T-cell (primary cell): ENCODE measurements at regions not wholly inside any gene's neighbourhood (a gene's known extent, or its start where the extent isn't known, plus 50 kb on each side); places are given as distances from the start of the nearest gene placed in this dataset.

Experiments
- ATAC-seq, 4 experiments: fragments of 200-7000 bp in 3 of 4; fragments of 150-1000 bp in 1 of 4; cut with Tn5 transposase; replicated peaks in 1 of 4; 1 replicate in 3 of 4; 2 replicates in 1 of 4; pipeline ENCODE4 v1.10.0; 2021; ENCODE audit warnings: moderate library complexity in 3 of 4, mild to moderate bottlenecking in 2 of 4, moderate number of reproducible peaks in 1 of 4
- CTCF ChIA-PET, 2 donors: fragments of 300-600 bp; sonication (Branson Sonifier 250); formaldehyde crosslinking; loops; one replicate each; lab custom pipeline; 2022; ENCODE audit warnings: antibody characterized with exemption in 2 of 2; lab: Charles Lee
- POLR2A ChIA-PET, 2 donors: fragments of 300-600 bp; sonication (Branson Sonifier 250); formaldehyde crosslinking; loops; one replicate each; lab custom pipeline; 2022; ENCODE audit warnings: antibody characterized with exemption in 2 of 2; lab: Charles Lee
- DNase-seq, 35 experiments: peaks; one replicate each; pipeline versions ENCODE4 v3.0.0 to v3.0.0-alpha.2; 2013 to 2023
- H3K27ac ChIP-seq: one replicate; pipeline ENCODE4 v1.5.1; 2013; ENCODE audit warnings: low read length
- H3K27me3 ChIP-seq, 2 experiments: replicated peaks in 1 of 2; 1 replicate in 1 of 2; 2 replicates in 1 of 2; pipeline versions ENCODE4 v1.6.1 to v1.7.0; 2013; ENCODE audit warnings: low read length in 1 of 2, mixed read lengths in 1 of 2; ENCODE audit not compliant: control insufficient read depth in 2 of 2, insufficient read depth in 2 of 2; ENCODE audit errors: extremely low read depth in 1 of 2
- H3K36me3 ChIP-seq, 2 donors: 1 replicate in 1 of 2; 2 replicates in 1 of 2; pipeline versions ENCODE4 v1.6.1 to v1.7.0; 2013; ENCODE audit warnings: low read length in 1 of 2; ENCODE audit not compliant: control insufficient read depth in 2 of 2, insufficient read depth in 1 of 2; ENCODE audit errors: extremely low read depth in 1 of 2
- H3K4me1 ChIP-seq, 2 experiments: 1 replicate in 1 of 2; 2 replicates in 1 of 2; pipeline versions ENCODE4 v1.6.1 to v1.7.0; 2013; ENCODE audit warnings: low read length in 2 of 2, mixed read lengths in 1 of 2; ENCODE audit not compliant: insufficient read depth in 2 of 2, control insufficient read depth in 1 of 2; ENCODE audit errors: extremely low read depth in 1 of 2
- H3K4me3 ChIP-seq, 2 donors: 1 replicate in 1 of 2; 2 replicates in 1 of 2; pipeline versions ENCODE4 v1.5.1 to v1.7.0; 2013; ENCODE audit warnings: mild to moderate bottlenecking in 2 of 2, low read length in 1 of 2, moderate library complexity in 1 of 2; ENCODE audit not compliant: control insufficient read depth in 1 of 2; ENCODE audit errors: extremely low read depth in 1 of 2
- H3K9me3 ChIP-seq: 2 replicates; pipeline ENCODE4 v1.7.0; 2013
- H3K27ac Mint-ChIP-seq, 2 donors: one replicate each; pipeline ENCODE4 v1.8.0; 2020 to 2021; ENCODE audit warnings: mild to moderate bottlenecking in 2 of 2, mixed read lengths in 2 of 2
- H3K27me3 Mint-ChIP-seq, 2 donors: one replicate each; pipeline ENCODE4 v1.8.0; 2021 to 2022; ENCODE audit warnings: mixed read lengths in 2 of 2
- H3K36me3 Mint-ChIP-seq: one replicate; pipeline ENCODE4 v1.8.0; 2021; ENCODE audit warnings: mixed read lengths
- H3K4me1 Mint-ChIP-seq, 3 donors: one replicate each; pipeline ENCODE4 v1.8.0; 2020 to 2022; ENCODE audit warnings: mixed read lengths in 3 of 3, mild to moderate bottlenecking in 1 of 3
- H3K4me3 Mint-ChIP-seq, 3 donors: one replicate each; pipeline ENCODE4 v1.8.0; 2020 to 2022; ENCODE audit warnings: mild to moderate bottlenecking in 3 of 3, mixed read lengths in 3 of 3, moderate library complexity in 3 of 3
- H3K9me3 Mint-ChIP-seq, 3 donors: one replicate each; pipeline ENCODE4 v1.8.0; 2020 to 2022; ENCODE audit warnings: mixed read lengths in 3 of 3
- WGBS: methylation state at CpG from one replicate; pipeline ENCODE4 v1.1.5; 2013; ENCODE audit warnings: missing lambda C conversion rate; ENCODE audit not compliant: insufficient coverage; 5-methylcytosine and 5-hydroxymethylcytosine counted together

- Histone ChIP-seq H3K27me3 (peaks cover 0 to 17% of the 10 kb centered on the region in 2 experiments), H3K4me3 (no peak overlapping the region), H3K27ac (no peak overlapping the region), H3K36me3 (no peaks in the 10 kb centered on the region), H3K9me3 (no peaks in the 10 kb centered on the region), H3K4me1 (no peaks in the 10 kb centered on the region)
- DNase-seq (no peak), ATAC-seq (no peak)
- peaks cover 0 to 4% (median 0%) of the 10 kb centered on the region in 3 donors for H3K9me3 Mint-ChIP-seq
- H3K27ac Mint-ChIP-seq, result no peak overlapping the region
- ChIA-PET POLR2A (no interaction called here), CTCF (no interaction called here)
- H3K4me3 Mint-ChIP-seq, result no peak overlapping the region
- no peaks in the 10 kb centered on the region for H3K4me1 Mint-ChIP-seq
- H3K36me3 Mint-ChIP-seq, result no peaks in the 10 kb centered on the region
- WGBS, result 67% methylated on average over 8 of the region's 8 CpGs
- H3K27me3 Mint-ChIP-seq, result peaks cover 8 to 21% of the 10 kb centered on the region in 2 donors
Observed at GRCh38 chr6:169893624-169894023, 142.2 kb downstream of the ERMARD start.

DNA sequence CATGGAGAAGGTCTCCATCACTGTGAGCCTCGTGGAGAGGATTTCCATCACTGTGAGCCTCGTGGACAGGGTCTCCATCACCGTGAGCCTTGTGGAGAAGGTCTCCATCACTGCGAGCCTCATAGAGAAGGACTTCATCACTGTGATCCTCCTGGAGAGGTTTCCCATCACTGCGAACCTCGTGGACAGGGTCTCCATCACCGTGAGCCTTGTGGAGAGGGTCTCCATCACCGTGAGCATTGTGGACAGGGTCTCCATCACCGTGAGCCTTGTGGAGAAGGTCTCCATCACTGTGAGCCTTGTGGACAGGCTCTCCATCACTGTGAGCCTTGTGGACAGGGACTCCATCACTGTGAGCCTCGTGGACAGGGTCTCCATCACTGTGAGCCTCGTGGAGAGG is 140.4 kb downstream of the ERMARD start:
- ATAC-seq (no peak), DNase-seq (no peak)
- no peak overlapping the region for H3K27ac ChIP-seq
- no peak overlapping the region for H3K4me3 ChIP-seq
- H3K4me1 Mint-ChIP-seq, result no peaks in the 10 kb centered on the region
- H3K36me3 Mint-ChIP-seq, result no peaks in the 10 kb centered on the region
- H3K27me3 ChIP-seq, result peaks cover 0 to 24% of the 10 kb centered on the region in 2 experiments
- 51% methylated on average over 11 of the region's 11 CpGs for WGBS
- no peak overlapping the region for H3K27ac Mint-ChIP-seq
- H3K36me3 ChIP-seq, result no peaks in the 10 kb centered on the region
- H3K9me3 ChIP-seq, result no peaks in the 10 kb centered on the region
- ChIA-PET CTCF (no interaction called here), POLR2A (no interaction called here)
- no peak overlapping the region for H3K4me3 Mint-ChIP-seq
- H3K4me1 ChIP-seq, result no peaks in the 10 kb centered on the region
- no peaks in the 10 kb centered on the region for H3K9me3 Mint-ChIP-seq
- peaks cover 11 to 18% of the 10 kb centered on the region in 2 donors for H3K27me3 Mint-ChIP-seq

DNA sequence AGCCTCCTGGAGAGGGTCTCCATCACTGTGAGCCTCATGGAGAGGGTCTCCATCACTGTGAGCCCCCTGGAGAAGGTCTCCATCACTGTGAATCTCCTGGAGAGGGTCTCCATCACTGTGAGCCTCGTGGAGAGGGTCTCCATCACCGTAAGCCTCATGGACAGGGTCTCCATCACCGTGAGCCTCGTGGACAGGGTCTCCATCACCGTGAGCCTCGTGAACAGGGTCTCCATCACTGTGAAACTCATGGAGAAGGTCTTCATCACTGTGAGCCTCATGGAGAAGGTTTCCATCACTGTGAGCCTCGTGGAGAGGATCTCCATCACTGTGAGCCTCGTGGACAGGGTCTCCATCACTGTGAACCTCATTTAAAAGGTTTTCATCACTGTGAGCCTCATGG is 140.0 kb downstream of the ERMARD start:
- Mint-ChIP-seq H3K36me3 (no peaks in the 10 kb centered on the region), H3K27ac (no peak overlapping the region), H3K4me3 (no peak overlapping the region), H3K27me3 (peaks cover 11 to 20% of the 10 kb centered on the region in 2 donors), H3K9me3 (no peaks in the 10 kb centered on the region), H3K4me1 (no peaks in the 10 kb centered on the region)
- no peak for ATAC-seq
- Histone ChIP-seq H3K9me3 (no peaks in the 10 kb centered on the region), H3K4me3 (no peak overlapping the region), H3K27ac (no peak overlapping the region), H3K36me3 (no peaks in the 10 kb centered on the region), H3K27me3 (peaks cover 0 to 27% of the 10 kb centered on the region in 2 experiments), H3K4me1 (no peaks in the 10 kb centered on the region)
- WGBS, result 59% methylated on average over 8 of the region's 8 CpGs
- DNase-seq, result no peak
- POLR2A ChIA-PET, result no interaction called here
- CTCF ChIA-PET, result no interaction called here

DNA sequence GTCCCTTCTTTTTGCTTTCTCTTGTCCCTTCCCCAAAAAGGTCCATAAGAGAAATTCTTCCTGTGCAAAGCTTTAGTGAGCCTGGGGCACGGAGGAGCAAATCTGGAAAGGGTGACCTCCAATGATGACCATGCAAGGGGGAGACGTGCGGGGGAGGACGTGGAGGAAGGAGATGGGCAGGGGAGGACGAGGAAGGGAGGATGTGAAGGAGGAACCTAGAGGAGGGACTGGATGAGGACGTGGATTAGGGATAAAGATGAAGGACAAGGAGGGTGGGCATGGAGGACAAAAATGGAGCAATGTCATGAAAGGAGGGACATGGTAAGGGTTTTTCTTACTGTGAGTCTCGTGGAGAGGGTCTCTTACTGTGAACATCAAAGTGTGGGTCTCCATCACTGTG is 139.5 kb downstream of the ERMARD start:
- peaks cover 0 to 24% of the 10 kb centered on the region in 2 experiments for H3K27me3 ChIP-seq
- ATAC-seq (no peak), DNase-seq (no peak)
- no peak overlapping the region for H3K27ac ChIP-seq
- CTCF ChIA-PET, result no interaction called here
- no peaks in the 10 kb centered on the region for H3K36me3 ChIP-seq
- Mint-ChIP-seq H3K27ac (no peak overlapping the region), H3K4me3 (no peak overlapping the region), H3K9me3 (no peaks in the 10 kb centered on the region), H3K4me1 (no peaks in the 10 kb centered on the region), H3K36me3 (no peaks in the 10 kb centered on the region), H3K27me3 (peaks cover 11 to 20% of the 10 kb centered on the region in 2 donors)
- POLR2A ChIA-PET, result no interaction called here
- no peaks in the 10 kb centered on the region for H3K9me3 ChIP-seq
- H3K4me1 ChIP-seq, result no peaks in the 10 kb centered on the region
- no peak overlapping the region for H3K4me3 ChIP-seq
- 75% methylated on average over 7 of the region's 7 CpGs for WGBS

DNA sequence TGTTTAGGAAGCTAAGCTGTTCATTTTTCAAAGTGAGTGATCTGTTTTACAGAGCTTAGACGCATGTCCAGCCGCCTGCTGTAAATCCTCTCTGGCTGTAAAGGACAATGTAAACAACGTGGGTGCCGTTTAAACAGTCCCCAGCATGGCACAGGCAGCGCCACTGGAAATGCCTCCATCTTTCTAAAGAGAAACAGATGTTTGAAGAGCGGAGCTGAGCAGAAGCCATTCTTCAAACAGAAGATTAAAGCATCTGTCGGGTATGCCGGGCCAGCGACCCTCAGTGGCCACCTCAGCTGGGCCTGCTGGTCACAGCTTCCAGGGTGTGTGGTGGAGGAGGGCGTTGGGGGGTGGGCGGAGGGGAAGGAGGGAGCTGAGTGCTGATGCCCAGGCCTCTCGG is 138.6 kb downstream of the ERMARD start:
- no peak overlapping the region for H3K27ac ChIP-seq
- no peak overlapping the region for H3K4me3 ChIP-seq
- 56% methylated on average over 9 of the region's 12 CpGs for WGBS
- H3K36me3 Mint-ChIP-seq, result no peaks in the 10 kb centered on the region
- H3K4me1 ChIP-seq, result no peaks in the 10 kb centered on the region
- ChIA-PET CTCF (no interaction called here), POLR2A (no interaction called here)
- peaks cover 0 to 4% (median 0%) of the 10 kb centered on the region in 3 donors for H3K9me3 Mint-ChIP-seq
- no peak for DNase-seq
- no peak for ATAC-seq
- no peak overlapping the region for H3K4me3 Mint-ChIP-seq
- no peaks in the 10 kb centered on the region for H3K36me3 ChIP-seq
- H3K4me1 Mint-ChIP-seq, result no peaks in the 10 kb centered on the region
- peaks cover 16 to 25% of the 10 kb centered on the region in 2 donors for H3K27me3 Mint-ChIP-seq
- peaks cover 0 to 27% of the 10 kb centered on the region in 2 experiments for H3K27me3 ChIP-seq
- no peak overlapping the region for H3K27ac Mint-ChIP-seq
- H3K9me3 ChIP-seq, result no peaks in the 10 kb centered on the region

GRCh38 chr6:169887529-169888140 is 136.2 kb downstream of the ERMARD start:
- Mint-ChIP-seq H3K27ac (no peak overlapping the region), H3K36me3 (no peaks in the 10 kb centered on the region), H3K4me1 (no peaks in the 10 kb centered on the region), H3K4me3 (no peak overlapping the region), H3K9me3 (peaks cover 0 to 5% (median 0%) of the 10 kb centered on the region in 3 donors), H3K27me3 (peaks cover 29 to 42% of the 10 kb centered on the region in 2 donors)
- no peak for ATAC-seq
- Histone ChIP-seq H3K9me3 (no peaks in the 10 kb centered on the region), H3K27me3 (peaks cover 0 to 36% of the 10 kb centered on the region in 2 experiments), H3K36me3 (no peaks in the 10 kb centered on the region), H3K4me1 (peaks cover 0 to 5% of the 10 kb centered on the region in 2 experiments), H3K27ac (no peak overlapping the region), H3K4me3 (no peak overlapping the region)
- DNase-seq, result no peak
- ChIA-PET CTCF (no interaction called here), POLR2A (no interaction called here)
- WGBS, result 90% methylated on average over 10 of the region's 14 CpGs
